Endothelial cell of umbilical vein (primary cell): ENCODE measurements at regions not wholly inside any gene's neighbourhood (a gene's known extent, or its start where the extent isn't known, plus 50 kb on each side); places are given as distances from the start of the nearest gene placed in this dataset.

Source experiments
- BruUV-seq: library from RNA; stranded (reverse); fragments of 400-500 nt; replicated peaks from 2 replicates; lab custom pipeline; 2021; lab: Mats Ljungman, UMichigan
- CTCF ChIA-PET: fragments of 300-600, 350-600 bp; sonication (Branson Sonifier 250); formaldehyde crosslinking; loops from one replicate; lab custom pipeline; 2021; ENCODE audit warnings: antibody characterized with exemption, inconsistent platforms; lab: Charles Lee
- POLR2A ChIA-PET: fragments of 300-600, 350-600 bp; sonication (Branson Sonifier 250); formaldehyde crosslinking; loops from one replicate; lab custom pipeline; 2021; ENCODE audit warnings: antibody characterized with exemption, inconsistent platforms; lab: Charles Lee
- DNase-seq: peaks from one replicate; pipeline ENCODE4 v3.0.0-alpha.2; 2011; ENCODE audit warnings: low read depth, low spot score
- FAIRE-seq: peaks from 2 replicates; lab custom pipeline; 2011; peaks lifted over from hg19 to GRCh38; lab: Jason Lieb, UNC
- H2AFZ ChIP-seq: 2 replicates; pipeline ENCODE4 v1.6.0; 2012; ENCODE audit warnings: low read depth, low read length, control low read depth, inconsistent platforms
- H3K27ac ChIP-seq: 2 replicates; pipeline ENCODE4 v1.5.1; 2011; ENCODE audit warnings: low read depth, mild to moderate bottlenecking, control low read depth, low read length, moderate library complexity; ENCODE audit not compliant: insufficient read depth
- H3K27me3 ChIP-seq, 2 experiments: 2 replicates each; pipeline versions ENCODE4 v1.6.0 to v1.6.1; 2011; ENCODE audit warnings: low read length in 2 of 2, mixed read lengths in 1 of 2; ENCODE audit not compliant: control insufficient read depth in 2 of 2, insufficient read depth in 2 of 2
- H3K36me3 ChIP-seq, 2 experiments: 2 replicates in 1 of 2; 3 replicates in 1 of 2; pipeline ENCODE4 v1.5.1; 2011; ENCODE audit warnings: low read length in 2 of 2, mild to moderate bottlenecking in 1 of 2, moderate library complexity in 1 of 2; ENCODE audit not compliant: control insufficient read depth in 2 of 2, insufficient read depth in 2 of 2; ENCODE audit errors: extremely low read depth in 1 of 2
- H3K4me1 ChIP-seq: 3 replicates; pipeline ENCODE4 v1.5.1; 2011; ENCODE audit warnings: mild to moderate bottlenecking, low read length; ENCODE audit not compliant: control insufficient read depth, insufficient read depth; ENCODE audit errors: extremely low read depth
- H3K4me2 ChIP-seq: 2 replicates; pipeline ENCODE4 v1.6.1; 2011; ENCODE audit warnings: low read length, control low read depth, mixed read lengths; ENCODE audit not compliant: insufficient read depth
- H3K4me3 ChIP-seq, 3 experiments: fragments of 200-600 bp in 1 of 3; sonication (generic), shearing (Covaris generic) in 1 of 3; replicated peaks in 1 of 3; 2 replicates each; pipeline ENCODE4 v1.5.1; 2011 to 2016; ENCODE audit warnings: control low read depth in 3 of 3, low read length in 3 of 3, mild to moderate bottlenecking in 2 of 3, inconsistent platforms in 1 of 3, low read depth in 1 of 3, moderate library complexity in 1 of 3; ENCODE audit not compliant: insufficient read depth in 1 of 3
- H3K79me2 ChIP-seq: 2 replicates; pipeline ENCODE4 v1.6.0; 2012; ENCODE audit warnings: low read length, inconsistent platforms; ENCODE audit not compliant: control insufficient read depth, insufficient read depth
- H3K9ac ChIP-seq: replicated peaks from 2 replicates; pipeline ENCODE3; 2011; ENCODE audit warnings: low read length, control low read depth; ENCODE audit not compliant: insufficient read depth; ENCODE audit errors: extremely low read depth
- H3K9me1 ChIP-seq: replicated peaks from 3 replicates; pipeline ENCODE4 v1.6.0; 2011; ENCODE audit warnings: mild to moderate bottlenecking, low read length; ENCODE audit not compliant: control insufficient read depth, insufficient read depth; ENCODE audit errors: extremely low read depth
- H3K9me3 ChIP-seq: replicated peaks from 2 replicates; pipeline ENCODE4 v1.5.1; 2012; ENCODE audit warnings: low read length, inconsistent platforms; ENCODE audit not compliant: control insufficient read depth, insufficient read depth
- H4K20me1 ChIP-seq: replicated peaks from 2 replicates; pipeline ENCODE3; 2011; ENCODE audit warnings: mild to moderate bottlenecking, low read length; ENCODE audit not compliant: control insufficient read depth, insufficient read depth; ENCODE audit errors: extremely low read depth
- CTCF ChIP-seq, 2 donors: IDR thresholded peaks; 1 replicate in 1 of 2; 2 replicates in 1 of 2; pipeline ENCODE4 v1.5.1; 2011; ENCODE audit warnings: low read length in 2 of 2, mild to moderate bottlenecking in 2 of 2, moderate library complexity in 2 of 2, control low read depth in 1 of 2, inconsistent platforms in 1 of 2, low read depth in 1 of 2; ENCODE audit not compliant: insufficient read depth in 1 of 2; ENCODE audit errors: extremely low read depth in 1 of 2
- EZH2 ChIP-seq: IDR thresholded peaks from 2 replicates; pipeline ENCODE4 v1.6.1; 2012; ENCODE audit warnings: borderline replicate concordance, low read depth, mild to moderate bottlenecking, moderate library complexity, low read length, inconsistent platforms; ENCODE audit not compliant: severe bottlenecking
- FOS ChIP-seq: IDR thresholded peaks from 2 replicates; pipeline ENCODE4 v1.6.1; 2011; ENCODE audit warnings: mild to moderate bottlenecking, low read length, moderate library complexity, borderline replicate concordance; ENCODE audit not compliant: insufficient read depth
- GATA2 ChIP-seq: IDR thresholded peaks from 2 replicates; pipeline ENCODE4 v1.7.0; 2011; ENCODE audit warnings: low read depth, mild to moderate bottlenecking, moderate library complexity, mixed read lengths, low read length; ENCODE audit not compliant: insufficient read length, insufficient read depth
- JUN ChIP-seq: IDR thresholded peaks from 2 replicates; pipeline ENCODE4 v1.6.1; 2011; ENCODE audit warnings: borderline replicate concordance, low read depth; ENCODE audit not compliant: insufficient read length, insufficient read depth
- MAX ChIP-seq: IDR thresholded peaks from 2 replicates; pipeline ENCODE4 v1.6.1; 2011; ENCODE audit not compliant: insufficient read depth, insufficient read length
- MYC ChIP-seq: IDR thresholded peaks from one replicate; pipeline ENCODE4 v1.6.1; 2011; ENCODE audit warnings: mild to moderate bottlenecking, low read depth, low read length
- POLR2A ChIP-seq: IDR thresholded peaks from 2 replicates; pipeline ENCODE4 v1.6.1; 2012; ENCODE audit warnings: low read depth, mild to moderate bottlenecking, control low read depth, low read length
- POLR2AphosphoS5 ChIP-seq: IDR thresholded peaks from 2 replicates; pipeline ENCODE4 v1.6.1; 2012; ENCODE audit warnings: low read depth, mild to moderate bottlenecking, control low read depth, low read length, moderate library complexity; ENCODE audit not compliant: insufficient read depth
- dilution Hi-C: fragments of 300-500 bp; cut with MboI; formaldehyde crosslinking; loops from one replicate; pipeline ENCODE4 v1.15.0; 2019; ENCODE audit warnings: low sequenced_read_pairs; ENCODE audit not compliant: extremely low pct_ligation_motif_present
- intact Hi-C: fragments of 100-400 bp; cut with micrococcal nuclease; formaldehyde crosslinking; loops from one replicate; pipeline ENCODE4 v1.10.0; 2022

GRCh38 chr4:31714238-31714637 is 994.1 kb downstream of the PCDH7 start:
- Histone ChIP-seq H3K79me2 (no peaks in the 10 kb centered on the region), H3K4me3 (no peak overlapping the region), H4K20me1 (no peaks in the 10 kb centered on the region), H3K4me2 (no peak overlapping the region), H3K4me1 (no peaks in the 10 kb centered on the region), H3K9me1 (no peaks in the 10 kb centered on the region), H3K9me3 (no peaks in the 10 kb centered on the region), H3K27ac (no peak overlapping the region), H2AFZ (no peak overlapping the region), H3K27me3 (no peaks in the 10 kb centered on the region), H3K9ac (no peak overlapping the region), H3K36me3 (no peaks in the 10 kb centered on the region)
- no TSS peak for BruUV-seq
- dilution Hi-C loops (no loop called here), intact Hi-C loops (no loop called here)
- TF ChIP-seq POLR2AphosphoS5 (no peak), CTCF (IDR thresholded peaks at IDR 0.05; ENCODE audit: extremely low read depth in 1 of 2, insufficient read depth in 1 of 2, low read depth in 1 of 2, low read length in 2 of 2) (no peak), MAX (no peak)
- POLR2A ChIA-PET = no interaction called here
- FAIRE-seq (no peak), DNase-seq (no peak)
- CTCF ChIA-PET = no interaction called here

- DNase-seq = no peak
- BruUV-seq = no TSS peak
- intact Hi-C loops = no loop called here
Measured at GRCh38 chr4:31715302-31715701, 995.1 kb downstream of the PCDH7 start.

More at GRCh38 chr4:31715302-31715701, 995.1 kb downstream of the PCDH7 start:
- Histone ChIP-seq H3K9ac (no peak overlapping the region), H4K20me1 (no peaks in the 10 kb centered on the region), H3K9me1 (no peaks in the 10 kb centered on the region), H3K9me3 (no peaks in the 10 kb centered on the region), H3K27me3 (no peaks in the 10 kb centered on the region), H3K36me3 (no peaks in the 10 kb centered on the region), H3K4me3 (no peak overlapping the region), H3K4me2 (no peak overlapping the region), H2AFZ (no peak overlapping the region), H3K4me1 (no peaks in the 10 kb centered on the region), H3K27ac (no peak overlapping the region), H3K79me2 (no peaks in the 10 kb centered on the region)
- CTCF ChIA-PET = no interaction called here
- no peak for FAIRE-seq
- dilution Hi-C loops = no loop called here
- POLR2A ChIA-PET = no interaction called here
- no peak for TF ChIP-seq GATA2
- no peak for TF ChIP-seq POLR2AphosphoS5
- TF ChIP-seq JUN = no peak
- TF ChIP-seq EZH2 = no peak
- no peak for TF ChIP-seq MAX
- no peak for TF ChIP-seq MYC
- no peak for TF ChIP-seq FOS
- TF ChIP-seq CTCF (IDR thresholded peaks at IDR 0.05; ENCODE audit: extremely low read depth in 1 of 2, insufficient read depth in 1 of 2, low read depth in 1 of 2, low read length in 2 of 2) = no peak
- TF ChIP-seq POLR2A = no peak
